22Rv1 (cell line): ENCODE measurements at regions not wholly inside any gene's neighbourhood (a gene's known extent, or its start where the extent isn't known, plus 50 kb on each side); places are given as distances from the start of the nearest gene placed in this dataset.

ENCODE experiments used
- ZFX ChIP-seq: fragments of 450-650 bp; IDR thresholded peaks from 2 replicates; pipeline ENCODE4 v1.6.1; 2017; ENCODE audit warnings: antibody characterized with exemption, borderline replicate concordance
- TF ChIP-seq, protein P1 (sequence below): fragments of 450-650 bp; IDR thresholded peaks from 2 replicates; pipeline ENCODE4 v1.5.1; 2017; ENCODE audit warnings: mild to moderate bottlenecking

DNA sequence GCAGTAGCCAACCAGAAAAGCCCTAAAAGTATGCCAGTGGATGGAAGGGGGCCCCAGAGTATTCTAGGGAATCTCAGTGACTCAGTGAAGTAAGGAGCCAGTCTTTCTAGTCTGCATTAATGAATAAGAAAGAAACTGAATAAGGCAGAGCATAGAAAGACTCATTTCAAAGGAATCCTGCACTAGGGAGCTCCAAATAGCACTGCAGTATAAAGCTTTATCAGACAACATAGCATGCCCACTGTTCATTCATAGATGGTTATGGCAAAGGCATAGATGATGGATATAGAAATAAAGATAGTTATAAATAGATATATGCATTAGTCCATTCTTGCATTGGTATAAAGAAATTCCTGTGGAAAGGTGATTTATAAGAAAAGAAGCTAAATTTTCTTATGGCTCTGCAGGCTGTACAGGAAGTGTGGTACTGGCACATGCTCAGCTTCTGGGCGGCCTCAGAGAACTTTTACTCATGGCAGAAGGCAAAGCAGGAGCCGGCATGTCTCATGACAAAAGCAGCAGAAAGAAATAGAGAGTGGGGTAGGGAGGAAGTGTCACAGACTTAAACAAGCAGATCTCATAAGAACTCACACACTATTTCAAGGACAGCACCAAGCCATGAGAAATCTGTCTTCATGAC lies 498.5 kb downstream of the CDY2B start:
- TF ChIP-seq, protein P1, sequence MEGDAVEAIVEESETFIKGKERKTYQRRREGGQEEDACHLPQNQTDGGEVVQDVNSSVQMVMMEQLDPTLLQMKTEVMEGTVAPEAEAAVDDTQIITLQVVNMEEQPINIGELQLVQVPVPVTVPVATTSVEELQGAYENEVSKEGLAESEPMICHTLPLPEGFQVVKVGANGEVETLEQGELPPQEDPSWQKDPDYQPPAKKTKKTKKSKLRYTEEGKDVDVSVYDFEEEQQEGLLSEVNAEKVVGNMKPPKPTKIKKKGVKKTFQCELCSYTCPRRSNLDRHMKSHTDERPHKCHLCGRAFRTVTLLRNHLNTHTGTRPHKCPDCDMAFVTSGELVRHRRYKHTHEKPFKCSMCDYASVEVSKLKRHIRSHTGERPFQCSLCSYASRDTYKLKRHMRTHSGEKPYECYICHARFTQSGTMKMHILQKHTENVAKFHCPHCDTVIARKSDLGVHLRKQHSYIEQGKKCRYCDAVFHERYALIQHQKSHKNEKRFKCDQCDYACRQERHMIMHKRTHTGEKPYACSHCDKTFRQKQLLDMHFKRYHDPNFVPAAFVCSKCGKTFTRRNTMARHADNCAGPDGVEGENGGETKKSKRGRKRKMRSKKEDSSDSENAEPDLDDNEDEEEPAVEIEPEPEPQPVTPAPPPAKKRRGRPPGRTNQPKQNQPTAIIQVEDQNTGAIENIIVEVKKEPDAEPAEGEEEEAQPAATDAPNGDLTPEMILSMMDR = no peak
- TF ChIP-seq ZFX = no peak
